ENCODE measurements at regions not wholly inside any gene's neighbourhood (a gene's known extent, or its start where the extent isn't known, plus 50 kb on each side); places are given as distances from the start of the nearest gene placed in this dataset.
"Not testable (repeated sequence)": the region's sequence is repeated elsewhere in the genome, so short reads cannot be mapped to it uniquely, and the experiment has no call there.

DNA sequence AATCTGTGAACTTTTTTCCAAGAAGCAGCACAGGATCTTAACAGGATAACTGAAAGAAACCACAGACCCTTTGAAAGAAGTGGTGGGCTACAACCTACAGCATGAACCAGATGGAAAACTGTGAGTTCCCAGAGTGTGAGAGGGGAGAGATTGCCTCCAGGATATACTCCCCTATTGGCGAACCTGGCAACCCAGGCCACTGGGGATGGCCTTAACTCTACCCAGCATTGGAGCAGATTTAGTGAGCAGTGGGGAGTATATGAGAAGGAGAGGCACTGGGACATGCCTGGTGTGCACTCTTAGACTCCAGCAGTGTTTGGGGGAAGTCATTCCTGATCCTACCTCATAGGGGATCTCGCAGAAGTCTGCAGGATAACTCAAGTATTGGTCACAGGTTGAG lies 201.0 kb upstream of the TP63 start (continued):
- TF ChIP-seq, protein P1, sequence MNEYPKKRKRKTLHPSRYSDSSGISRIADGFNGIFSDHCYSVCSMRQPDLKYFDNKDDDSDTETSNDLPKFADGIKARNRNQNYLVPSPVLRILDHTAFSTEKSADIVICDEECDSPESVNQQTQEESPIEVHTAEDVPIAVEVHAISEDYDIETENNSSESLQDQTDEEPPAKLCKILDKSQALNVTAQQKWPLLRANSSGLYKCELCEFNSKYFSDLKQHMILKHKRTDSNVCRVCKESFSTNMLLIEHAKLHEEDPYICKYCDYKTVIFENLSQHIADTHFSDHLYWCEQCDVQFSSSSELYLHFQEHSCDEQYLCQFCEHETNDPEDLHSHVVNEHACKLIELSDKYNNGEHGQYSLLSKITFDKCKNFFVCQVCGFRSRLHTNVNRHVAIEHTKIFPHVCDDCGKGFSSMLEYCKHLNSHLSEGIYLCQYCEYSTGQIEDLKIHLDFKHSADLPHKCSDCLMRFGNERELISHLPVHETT (tag by site-specific recombination; IDR thresholded peaks at IDR 0.05), result no peak
- TF ChIP-seq REPIN1 (tag by site-specific recombination; IDR thresholded peaks at IDR 0.05; ENCODE audit: low read depth) (no peak), ZNF585B (tag by site-specific recombination; IDR thresholded peaks at IDR 0.05) (no peak)

DNA sequence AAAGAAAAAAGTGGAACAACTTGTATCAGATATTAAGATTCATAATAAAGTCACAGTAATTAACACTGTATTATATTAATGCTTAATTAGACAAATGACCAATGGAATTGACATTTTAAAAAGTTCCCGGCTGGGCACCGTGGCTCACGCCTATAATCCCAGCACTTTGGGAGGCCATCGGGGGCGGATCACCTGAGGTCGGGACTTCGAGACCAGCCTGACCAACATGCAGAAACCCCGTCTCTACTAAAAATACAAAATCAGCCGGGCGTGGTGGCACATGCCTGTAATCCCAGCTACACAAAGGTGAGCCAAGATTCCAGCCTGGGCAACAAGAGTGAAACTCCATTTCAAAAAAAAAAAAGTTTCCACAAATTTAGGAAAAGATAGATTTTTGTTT lies 188.9 kb upstream of the TP63 start:
- H3K9me3 ChIP-seq (ENCODE audit: control insufficient read depth, insufficient read depth, low read depth, low read length); H3K4me1 ChIP-seq (ENCODE audit: control insufficient read depth, insufficient read depth, low read length); POLR2A ChIA-PET; H3K27ac ChIP-seq (ENCODE audit: extremely low read depth, low read depth, low read length); H3K36me3 ChIP-seq (ENCODE audit: control insufficient read depth in 2 of 2, insufficient read depth in 1 of 2, low read length in 2 of 2); H3K4me3 ChIP-seq (ENCODE audit: low read depth, low read length): not testable (repeated sequence)
- CTCF ChIA-PET, result interaction anchor here (0.7 to 1.7 kb wide), 2 partner anchors 10 to 1006 kb away, joined by 3 to 6 read pairs; no protein-coding TSS in a partner anchor

DNA sequence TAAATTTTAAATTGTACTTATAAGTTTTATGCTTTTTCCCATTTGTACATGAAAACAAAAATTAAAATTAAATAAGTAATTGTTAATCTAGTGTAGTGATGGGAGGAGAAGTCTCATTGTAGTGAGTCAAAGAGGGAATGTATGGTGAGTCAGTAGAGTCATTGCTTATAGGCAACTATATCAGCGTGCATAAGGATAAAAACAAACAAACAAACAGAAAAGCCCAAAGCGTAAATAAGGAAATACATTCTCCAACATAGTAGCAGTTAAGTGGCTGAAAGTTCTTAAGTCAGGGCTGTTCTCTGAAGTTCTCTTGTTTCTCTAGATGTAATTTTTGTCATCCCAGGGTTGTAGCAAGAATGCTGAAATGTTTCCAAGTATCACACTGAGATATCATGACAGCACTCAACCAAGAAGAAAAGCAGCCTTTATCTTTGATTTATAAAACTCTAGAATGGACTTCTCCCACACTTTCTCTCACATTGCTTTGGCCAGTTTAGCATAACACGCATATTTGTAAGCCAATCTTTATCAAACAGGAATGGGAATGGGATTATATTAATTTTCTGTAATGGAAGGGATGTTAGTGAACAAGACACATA lies 184.1 kb upstream of the TP63 start:
- Histone ChIP-seq H3K9me3 (ENCODE audit: control insufficient read depth, insufficient read depth, low read depth, low read length) (no peaks in the 10 kb centered on the region), H3K4me1 (ENCODE audit: control insufficient read depth, insufficient read depth, low read length) (no peaks in the 10 kb centered on the region), H3K36me3 (ENCODE audit: control insufficient read depth in 2 of 2, insufficient read depth in 1 of 2, low read length in 2 of 2) (no peaks in the 10 kb centered on the region), H3K27ac (ENCODE audit: extremely low read depth, low read depth, low read length) (no peak overlapping the region), H3K4me3 (ENCODE audit: low read depth, low read length) (no peak overlapping the region)
- no peak for TF ChIP-seq ZNF521 (tag by site-specific recombination; IDR thresholded peaks at IDR 0.05)
- CTCF ChIA-PET, result interaction anchor here (1.1 kb wide), 1 partner anchor 177 kb away, joined by 3 read pairs; no protein-coding TSS in a partner anchor
- POLR2A ChIA-PET, result interaction anchor here (0.7 kb wide), 1 partner anchor 52 kb away, joined by 3 read pairs; no protein-coding TSS in a partner anchor

DNA sequence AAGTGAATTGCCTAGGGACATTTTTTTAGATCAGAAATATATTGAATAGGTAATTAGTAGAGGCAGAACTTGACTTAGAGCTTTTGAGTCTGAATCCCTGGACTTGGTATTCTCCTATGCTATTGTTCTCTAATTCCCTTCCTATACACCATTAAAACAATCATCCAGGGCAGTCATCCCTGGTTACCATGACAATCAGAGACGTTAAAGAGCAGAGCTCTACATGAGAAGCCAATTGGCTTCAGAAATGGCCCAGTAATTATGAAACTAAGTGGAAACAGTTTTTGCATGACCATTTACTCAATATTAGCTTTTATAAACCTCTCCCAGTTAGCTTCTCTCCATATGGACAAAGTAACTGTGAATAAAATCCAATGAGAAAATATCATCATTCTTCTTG lies 182.1 kb upstream of the TP63 start:
- Histone ChIP-seq H3K27ac (ENCODE audit: extremely low read depth, low read depth, low read length) (no peak overlapping the region), H3K4me1 (ENCODE audit: control insufficient read depth, insufficient read depth, low read length) (no peaks in the 10 kb centered on the region), H3K9me3 (ENCODE audit: control insufficient read depth, insufficient read depth, low read depth, low read length) (no peaks in the 10 kb centered on the region), H3K36me3 (ENCODE audit: control insufficient read depth in 2 of 2, insufficient read depth in 1 of 2, low read length in 2 of 2) (no peaks in the 10 kb centered on the region), H3K4me3 (ENCODE audit: low read depth, low read length) (no peak overlapping the region)
- CTCF ChIA-PET, result no interaction called here
- POLR2A ChIA-PET, result no interaction called here
- TF ChIP-seq ZNF701 (tag by site-specific recombination; IDR thresholded peaks at IDR 0.05) (no peak), ZNF366 (tag by site-specific recombination; conservative IDR thresholded peaks at IDR 0.05) (no peak), EGR2 (tag by site-specific recombination; IDR thresholded peaks at IDR 0.05; ENCODE audit: low read depth) (no peak), RBAK (tag by site-specific recombination; IDR thresholded peaks at IDR 0.05) (no peak), ZNF324 (tag by site-specific recombination; IDR thresholded peaks at IDR 0.05) (no peak), ZNF623 (tag by site-specific recombination; IDR thresholded peaks at IDR 0.05) (no peak), ZBTB48 (tag by site-specific recombination; IDR thresholded peaks at IDR 0.05) (no peak), SCRT2 (tag by site-specific recombination; IDR thresholded peaks at IDR 0.05) (no peak), ZFP37 (tag by site-specific recombination; IDR thresholded peaks at IDR 0.05) (no peak), MYNN (tag by site-specific recombination; IDR thresholded peaks at IDR 0.05; ENCODE audit: borderline replicate concordance) (no peak), PRDM1 (tag by site-specific recombination; IDR thresholded peaks at IDR 0.05) (no peak), YY1 (tag by site-specific recombination; IDR thresholded peaks at IDR 0.05) (no peak), KLF7 (tag by site-specific recombination; IDR thresholded peaks at IDR 0.05; ENCODE audit: borderline replicate concordance) (no peak), ZNF510 (tag by site-specific recombination; IDR thresholded peaks at IDR 0.05; ENCODE audit: insufficient replicate concordance) (no peak)
- TF ChIP-seq, protein P2, sequence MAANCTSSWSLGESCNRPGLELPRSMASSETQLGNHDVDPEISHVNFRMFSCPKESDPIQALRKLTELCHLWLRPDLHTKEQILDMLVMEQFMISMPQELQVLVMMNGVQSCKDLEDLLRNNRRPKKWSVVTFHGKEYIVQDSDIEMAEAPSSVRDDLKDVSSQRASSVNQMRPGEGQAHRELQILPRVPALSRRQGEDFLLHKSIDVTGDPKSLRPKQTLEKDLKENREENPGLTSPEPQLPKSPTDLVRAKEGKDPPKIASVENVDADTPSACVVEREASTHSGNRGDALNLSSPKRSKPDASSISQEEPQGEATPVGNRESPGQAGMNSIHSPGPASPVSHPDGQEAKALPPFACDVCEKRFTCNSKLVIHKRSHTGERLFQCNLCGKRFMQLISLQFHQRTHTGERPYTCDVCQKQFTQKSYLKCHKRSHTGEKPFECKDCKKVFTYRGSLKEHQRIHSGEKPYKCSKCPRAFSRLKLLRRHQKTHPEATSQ (tag by site-specific recombination; IDR thresholded peaks at IDR 0.05), result no peak
- TF ChIP-seq, protein P3, sequence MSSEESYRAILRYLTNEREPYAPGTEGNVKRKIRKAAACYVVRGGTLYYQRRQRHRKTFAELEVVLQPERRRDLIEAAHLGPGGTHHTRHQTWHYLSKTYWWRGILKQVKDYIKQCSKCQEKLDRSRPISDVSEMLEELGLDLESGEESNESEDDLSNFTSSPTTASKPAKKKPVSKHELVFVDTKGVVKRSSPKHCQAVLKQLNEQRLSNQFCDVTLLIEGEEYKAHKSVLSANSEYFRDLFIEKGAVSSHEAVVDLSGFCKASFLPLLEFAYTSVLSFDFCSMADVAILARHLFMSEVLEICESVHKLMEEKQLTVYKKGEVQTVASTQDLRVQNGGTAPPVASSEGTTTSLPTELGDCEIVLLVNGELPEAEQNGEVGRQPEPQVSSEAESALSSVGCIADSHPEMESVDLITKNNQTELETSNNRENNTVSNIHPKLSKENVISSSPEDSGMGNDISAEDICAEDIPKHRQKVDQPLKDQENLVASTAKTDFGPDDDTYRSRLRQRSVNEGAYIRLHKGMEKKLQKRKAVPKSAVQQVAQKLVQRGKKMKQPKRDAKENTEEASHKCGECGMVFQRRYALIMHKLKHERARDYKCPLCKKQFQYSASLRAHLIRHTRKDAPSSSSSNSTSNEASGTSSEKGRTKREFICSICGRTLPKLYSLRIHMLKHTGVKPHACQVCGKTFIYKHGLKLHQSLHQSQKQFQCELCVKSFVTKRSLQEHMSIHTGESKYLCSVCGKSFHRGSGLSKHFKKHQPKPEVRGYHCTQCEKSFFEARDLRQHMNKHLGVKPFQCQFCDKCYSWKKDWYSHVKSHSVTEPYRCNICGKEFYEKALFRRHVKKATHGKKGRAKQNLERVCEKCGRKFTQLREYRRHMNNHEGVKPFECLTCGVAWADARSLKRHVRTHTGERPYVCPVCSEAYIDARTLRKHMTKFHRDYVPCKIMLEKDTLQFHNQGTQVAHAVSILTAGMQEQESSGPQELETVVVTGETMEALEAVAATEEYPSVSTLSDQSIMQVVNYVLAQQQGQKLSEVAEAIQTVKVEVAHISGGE (tag by site-specific recombination; conservative IDR thresholded peaks at IDR 0.05; ENCODE audit: low read depth), result no peak
- TF ChIP-seq, protein P4, sequence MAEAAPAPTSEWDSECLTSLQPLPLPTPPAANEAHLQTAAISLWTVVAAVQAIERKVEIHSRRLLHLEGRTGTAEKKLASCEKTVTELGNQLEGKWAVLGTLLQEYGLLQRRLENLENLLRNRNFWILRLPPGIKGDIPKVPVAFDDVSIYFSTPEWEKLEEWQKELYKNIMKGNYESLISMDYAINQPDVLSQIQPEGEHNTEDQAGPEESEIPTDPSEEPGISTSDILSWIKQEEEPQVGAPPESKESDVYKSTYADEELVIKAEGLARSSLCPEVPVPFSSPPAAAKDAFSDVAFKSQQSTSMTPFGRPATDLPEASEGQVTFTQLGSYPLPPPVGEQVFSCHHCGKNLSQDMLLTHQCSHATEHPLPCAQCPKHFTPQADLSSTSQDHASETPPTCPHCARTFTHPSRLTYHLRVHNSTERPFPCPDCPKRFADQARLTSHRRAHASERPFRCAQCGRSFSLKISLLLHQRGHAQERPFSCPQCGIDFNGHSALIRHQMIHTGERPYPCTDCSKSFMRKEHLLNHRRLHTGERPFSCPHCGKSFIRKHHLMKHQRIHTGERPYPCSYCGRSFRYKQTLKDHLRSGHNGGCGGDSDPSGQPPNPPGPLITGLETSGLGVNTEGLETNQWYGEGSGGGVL (tag by site-specific recombination; IDR thresholded peaks at IDR 0.05), result no peak
- TF ChIP-seq, protein P5, sequence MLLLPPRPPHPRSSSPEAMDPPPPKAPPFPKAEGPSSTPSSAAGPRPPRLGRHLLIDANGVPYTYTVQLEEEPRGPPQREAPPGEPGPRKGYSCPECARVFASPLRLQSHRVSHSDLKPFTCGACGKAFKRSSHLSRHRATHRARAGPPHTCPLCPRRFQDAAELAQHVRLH (tag by site-specific recombination; IDR thresholded peaks at IDR 0.05), result no peak

Data from HEK293 (cell line).